Astrocyte (in vitro differentiated cells and primary cell): ENCODE measurements at regions not wholly inside any gene's neighbourhood (a gene's known extent, or its start where the extent isn't known, plus 50 kb on each side); places are given as distances from the start of the nearest gene placed in this dataset.

Source experiments
- DNase-seq: peaks from one replicate; pipeline ENCODE4 v3.0.0-alpha.2; 2010; ENCODE audit warnings: low read depth
- FAIRE-seq: peaks from 2 replicates; lab custom pipeline; 2011; peaks lifted over from hg19 to GRCh38; lab: Jason Lieb, UNC
- H2AFZ ChIP-seq: 2 replicates; pipeline ENCODE4 v1.6.0; 2012; ENCODE audit warnings: low read depth, low read length, inconsistent platforms
- H3K27ac ChIP-seq: 2 replicates; pipeline ENCODE4 v1.5.1; 2011; ENCODE audit warnings: low read depth, low read length, inconsistent platforms
- H3K27me3 ChIP-seq: 2 replicates; pipeline ENCODE4 v1.6.0; 2011; ENCODE audit warnings: low read length, inconsistent platforms; ENCODE audit not compliant: insufficient read depth
- H3K36me3 ChIP-seq: 2 replicates; pipeline ENCODE4 v1.5.1; 2011; ENCODE audit warnings: low read length, inconsistent platforms; ENCODE audit not compliant: insufficient read depth
- H3K4me1 ChIP-seq: 2 replicates; pipeline ENCODE4 v1.5.1; 2011; ENCODE audit warnings: low read length, inconsistent platforms; ENCODE audit not compliant: insufficient read depth
- H3K4me2 ChIP-seq: 2 replicates; pipeline ENCODE4 v1.6.0; 2012; ENCODE audit warnings: low read length, inconsistent platforms
- H3K4me3 ChIP-seq: 2 replicates; pipeline ENCODE4 v1.5.1; 2011; ENCODE audit warnings: low read depth, mild to moderate bottlenecking, low read length, inconsistent platforms; ENCODE audit not compliant: insufficient read depth
- H3K79me2 ChIP-seq: 2 replicates; pipeline ENCODE4 v1.6.0; 2012; ENCODE audit warnings: mild to moderate bottlenecking, low read length, inconsistent platforms; ENCODE audit not compliant: insufficient read depth
- H3K9ac ChIP-seq: 2 replicates; pipeline ENCODE4 v1.6.0; 2012; ENCODE audit warnings: mild to moderate bottlenecking, low read length, inconsistent platforms
- H3K9me3 ChIP-seq: 2 replicates; pipeline ENCODE4 v1.5.1; 2012; ENCODE audit warnings: low read depth, mild to moderate bottlenecking, low read length, inconsistent platforms; ENCODE audit not compliant: insufficient read depth
- H4K20me1 ChIP-seq: 2 replicates; pipeline ENCODE4 v1.6.0; 2012; ENCODE audit warnings: low read length, inconsistent platforms; ENCODE audit not compliant: insufficient read depth
- H3K27ac Mint-ChIP-seq: one replicate; pipeline ENCODE4 v1.8.0; 2021; ENCODE audit warnings: mild to moderate bottlenecking, mixed read lengths; ENCODE audit not compliant: unreplicated experiment
- H3K27me3 Mint-ChIP-seq: one replicate; pipeline ENCODE4 v1.8.0; 2021; ENCODE audit warnings: low read depth, mixed read lengths; ENCODE audit not compliant: unreplicated experiment
- H3K36me3 Mint-ChIP-seq: one replicate; pipeline ENCODE4 v1.8.0; 2021; ENCODE audit warnings: low read depth, mixed read lengths; ENCODE audit not compliant: unreplicated experiment
- H3K4me1 Mint-ChIP-seq: one replicate; pipeline ENCODE4 v1.8.0; 2021; ENCODE audit warnings: low read depth, mixed read lengths; ENCODE audit not compliant: unreplicated experiment
- H3K4me3 Mint-ChIP-seq: one replicate; pipeline ENCODE4 v1.8.0; 2021; ENCODE audit warnings: mild to moderate bottlenecking, moderate library complexity, mixed read lengths; ENCODE audit not compliant: unreplicated experiment
- H3K9me3 Mint-ChIP-seq: one replicate; pipeline ENCODE4 v1.8.0; 2021; ENCODE audit warnings: mild to moderate bottlenecking, mixed read lengths; ENCODE audit not compliant: unreplicated experiment
- CTCF ChIP-seq: IDR thresholded peaks from 2 replicates; pipeline ENCODE4 v1.5.1; 2011; ENCODE audit warnings: low read depth, mild to moderate bottlenecking, inconsistent platforms, low read length, moderate library complexity; ENCODE audit not compliant: insufficient read depth
- EZH2 ChIP-seq: IDR thresholded peaks from 2 replicates; pipeline ENCODE4 v1.6.1; 2012; ENCODE audit warnings: mild to moderate bottlenecking, low read length, inconsistent platforms; ENCODE audit not compliant: insufficient read depth

- Histone ChIP-seq H3K9me3 (no peaks in the 10 kb centered on the region), H3K9ac (no peak overlapping the region), H3K79me2 (no peaks in the 10 kb centered on the region), H3K4me2 (no peak overlapping the region), H3K27me3 (no peaks in the 10 kb centered on the region), H3K4me3 (no peak overlapping the region), H3K4me1 (no peaks in the 10 kb centered on the region), H4K20me1 (no peaks in the 10 kb centered on the region), H2AFZ (no peak overlapping the region), H3K36me3 (no peaks in the 10 kb centered on the region), H3K27ac (no peak overlapping the region)
- Mint-ChIP-seq H3K4me1 (no peaks in the 10 kb centered on the region), H3K4me3 (no peak overlapping the region), H3K36me3 (no peaks in the 10 kb centered on the region), H3K27me3 (peaks cover 2% of the 10 kb centered on the region), H3K27ac (no peak overlapping the region), H3K9me3 (no peaks in the 10 kb centered on the region)
- TF ChIP-seq EZH2 = no peak
- FAIRE-seq (no peak), DNase-seq (no peak)
These were observed 227.2 kb upstream of the KLHL29 start for GRCh38 chr2:23157812-23158211.

- Mint-ChIP-seq H3K4me3 (no peak overlapping the region), H3K36me3 (no peaks in the 10 kb centered on the region), H3K4me1 (no peaks in the 10 kb centered on the region), H3K27ac (no peak overlapping the region), H3K27me3 (peaks cover 2% of the 10 kb centered on the region), H3K9me3 (no peaks in the 10 kb centered on the region)
- Histone ChIP-seq H3K4me2 (no peak overlapping the region), H3K27me3 (no peaks in the 10 kb centered on the region), H3K36me3 (no peaks in the 10 kb centered on the region), H4K20me1 (no peaks in the 10 kb centered on the region), H3K4me1 (no peaks in the 10 kb centered on the region), H3K79me2 (no peaks in the 10 kb centered on the region), H3K4me3 (no peak overlapping the region), H2AFZ (no peak overlapping the region), H3K9me3 (no peaks in the 10 kb centered on the region), H3K27ac (no peak overlapping the region), H3K9ac (no peak overlapping the region)
- no peak for TF ChIP-seq CTCF
- TF ChIP-seq EZH2 = no peak
- FAIRE-seq (no peak), DNase-seq (no peak)
These were observed 226.7 kb upstream of the KLHL29 start for GRCh38 chr2:23158306-23158705.

GRCh38 chr2:23159746-23160405 is 225.1 kb upstream of the KLHL29 start:
- Histone ChIP-seq H3K36me3 (no peaks in the 10 kb centered on the region), H3K79me2 (no peaks in the 10 kb centered on the region), H3K27me3 (no peaks in the 10 kb centered on the region), H3K4me1 (no peaks in the 10 kb centered on the region), H3K4me3 (no peak overlapping the region), H3K9ac (no peak overlapping the region), H2AFZ (no peak overlapping the region), H3K27ac (no peak overlapping the region), H3K4me2 (no peak overlapping the region), H3K9me3 (no peaks in the 10 kb centered on the region), H4K20me1 (no peaks in the 10 kb centered on the region)
- DNase-seq (no peak), FAIRE-seq (no peak)
- Mint-ChIP-seq H3K36me3 (no peaks in the 10 kb centered on the region), H3K9me3 (peaks cover 2% of the 10 kb centered on the region), H3K4me1 (no peaks in the 10 kb centered on the region), H3K27me3 (peaks cover 4% of the 10 kb centered on the region), H3K27ac (no peak overlapping the region), H3K4me3 (no peak overlapping the region)
- TF ChIP-seq EZH2 = no peak
- TF ChIP-seq CTCF = no peak
